CD4-positive, alpha-beta memory T cell (primary cell): ENCODE measurements at regions not wholly inside any gene's neighbourhood (a gene's known extent, or its start where the extent isn't known, plus 50 kb on each side); places are given as distances from the start of the nearest gene placed in this dataset.

Source experiments
- CTCF ChIA-PET: fragments of 350-600 bp; sonication (Branson Sonifier 250); formaldehyde crosslinking; loops from one replicate; lab custom pipeline; 2021; ENCODE audit warnings: inconsistent platforms; ENCODE audit not compliant: partially characterized antibody; lab: Charles Lee
- POLR2A ChIA-PET: fragments of 350-600 bp; sonication (Branson Sonifier 250); formaldehyde crosslinking; loops from one replicate; lab custom pipeline; 2021; ENCODE audit not compliant: partially characterized antibody; lab: Charles Lee
- DNase-seq, 5 donors: peaks; one replicate each; pipeline versions ENCODE4 v3.0.0 to v3.0.0-alpha.2; 2020 to 2022; ENCODE audit warnings: mixed read lengths in 1 of 5
- H3K27ac ChIP-seq: one replicate; pipeline ENCODE4 v1.7.0; 2013; ENCODE audit warnings: low read depth, low read length
- H3K27me3 ChIP-seq: 2 replicates; pipeline ENCODE4 v1.7.0; 2013; ENCODE audit warnings: mild to moderate bottlenecking, low read length, moderate library complexity; ENCODE audit not compliant: insufficient read depth
- H3K36me3 ChIP-seq: 2 replicates; pipeline ENCODE4 v1.7.0; 2013; ENCODE audit warnings: mild to moderate bottlenecking, low read length, moderate library complexity; ENCODE audit not compliant: insufficient read depth
- H3K4me1 ChIP-seq: 2 replicates; pipeline ENCODE4 v1.7.0; 2013; ENCODE audit warnings: mild to moderate bottlenecking, low read length, moderate library complexity; ENCODE audit not compliant: insufficient read depth
- H3K4me3 ChIP-seq, 2 donors: one replicate each; pipeline ENCODE4 v1.7.0; 2013; ENCODE audit warnings: low read length in 2 of 2, mild to moderate bottlenecking in 1 of 2
- H3K9me3 ChIP-seq, 2 donors: one replicate each; pipeline ENCODE4 v1.7.0; 2013; ENCODE audit warnings: low read length in 2 of 2, control low read depth in 1 of 2; ENCODE audit not compliant: control insufficient read depth in 1 of 2
- H3K27ac Mint-ChIP-seq, 7 donors: one replicate each; pipeline ENCODE4 v1.8.0; 2020 to 2021; ENCODE audit warnings: mixed read lengths in 7 of 7, mild to moderate bottlenecking in 6 of 7, inconsistent platforms in 3 of 7, moderate library complexity in 3 of 7
- H3K27me3 Mint-ChIP-seq, 2 donors: one replicate each; pipeline ENCODE4 v1.8.0; 2020 to 2021; ENCODE audit warnings: mixed read lengths in 2 of 2
- H3K36me3 Mint-ChIP-seq, 2 donors: one replicate each; pipeline ENCODE4 v1.8.0; 2020 to 2021; ENCODE audit warnings: mixed read lengths in 2 of 2, inconsistent platforms in 1 of 2, mild to moderate bottlenecking in 1 of 2
- H3K4me1 Mint-ChIP-seq, 4 donors: one replicate each; pipeline ENCODE4 v1.8.0; 2020 to 2021; ENCODE audit warnings: mixed read lengths in 4 of 4, mild to moderate bottlenecking in 1 of 4
- H3K4me3 Mint-ChIP-seq, 8 donors: one replicate each; pipeline ENCODE4 v1.8.0; 2020 to 2021; ENCODE audit warnings: mixed read lengths in 8 of 8, mild to moderate bottlenecking in 7 of 8, moderate library complexity in 6 of 8, inconsistent platforms in 3 of 8
- H3K9me3 Mint-ChIP-seq, 8 donors: one replicate each; pipeline ENCODE4 v1.8.0; 2020 to 2021; ENCODE audit warnings: mixed read lengths in 8 of 8, mild to moderate bottlenecking in 5 of 8, inconsistent platforms in 3 of 8, moderate library complexity in 1 of 8
- intact Hi-C: fragments of 100-400 bp; cut with micrococcal nuclease; formaldehyde crosslinking; loops from one replicate; pipeline ENCODE4 v1.15.1; 2023

GRCh38 chr14:34039428-34040047 is 88.7 kb upstream of the EGLN3 start:
- no peaks in the 10 kb centered on the region for H3K27me3 Mint-ChIP-seq
- peaks cover 0 to 2% (median 0%) of the 10 kb centered on the region in 8 donors for H3K9me3 Mint-ChIP-seq
- H3K36me3 ChIP-seq = no peaks in the 10 kb centered on the region
- intact Hi-C loops = no loop called here
- H3K4me3 ChIP-seq = no peak overlapping the region
- peaks cover 30 to 58% (median 43%) of the 10 kb centered on the region in 4 donors for H3K4me1 Mint-ChIP-seq
- no peak overlapping the region for H3K4me3 Mint-ChIP-seq
- H3K27me3 ChIP-seq = no peaks in the 10 kb centered on the region
- POLR2A ChIA-PET = no interaction called here
- CTCF ChIA-PET = interaction anchor here (1.3 to 1.9 kb wide), 2 partner anchors 8 to 11 kb away, joined by 3 to 7 read pairs; no protein-coding TSS in a partner anchor
- H3K4me1 ChIP-seq = peaks cover 35% of the 10 kb centered on the region
- H3K36me3 Mint-ChIP-seq = no peaks in the 10 kb centered on the region
- H3K27ac ChIP-seq = no peak overlapping the region
- H3K27ac Mint-ChIP-seq = peak overlapping the region in 2 of 7 donors; percentile 18 to 72
- no peak for DNase-seq
- no peaks in the 10 kb centered on the region for H3K9me3 ChIP-seq

- H3K4me3 ChIP-seq = no peak overlapping the region
- Mint-ChIP-seq H3K27me3 (no peaks in the 10 kb centered on the region), H3K36me3 (no peaks in the 10 kb centered on the region), H3K27ac (peak overlapping the region in 2 of 7 donors; percentile 15 to 44), H3K4me3 (peak overlapping the region in 1 of 8 donors; percentile 26), H3K9me3 (peaks cover 0 to 2% (median 0%) of the 10 kb centered on the region in 8 donors), H3K4me1 (peaks cover 19 to 47% (median 33%) of the 10 kb centered on the region in 4 donors)
- H3K27me3 ChIP-seq = no peaks in the 10 kb centered on the region
- H3K9me3 ChIP-seq = no peaks in the 10 kb centered on the region
- peaks cover 25% of the 10 kb centered on the region for H3K4me1 ChIP-seq
- no peak overlapping the region for H3K27ac ChIP-seq
- ChIA-PET CTCF (interaction anchor here (1.3 to 1.9 kb wide), 2 partner anchors 9 to 10 kb away, joined by 3 to 7 read pairs; no protein-coding TSS in a partner anchor), POLR2A (interaction anchor here (1.1 kb wide), 1 partner anchor 21 kb away, joined by 3 read pairs; no protein-coding TSS in a partner anchor)
- intact Hi-C loops = no loop called here
- no peak for DNase-seq
- H3K36me3 ChIP-seq = no peaks in the 10 kb centered on the region
These were observed 87.6 kb upstream of the EGLN3 start for GRCh38 chr14:34038358-34039057.

GRCh38 chr14:34036319-34036766 is 85.5 kb upstream of the EGLN3 start:
- intact Hi-C loops = no loop called here
- H3K27me3 Mint-ChIP-seq = no peaks in the 10 kb centered on the region
- peaks cover 11 to 27% (median 17%) of the 10 kb centered on the region in 4 donors for H3K4me1 Mint-ChIP-seq
- no peak overlapping the region for H3K27ac Mint-ChIP-seq
- Histone ChIP-seq H3K36me3 (no peaks in the 10 kb centered on the region), H3K9me3 (no peaks in the 10 kb centered on the region), H3K4me1 (peaks cover 3% of the 10 kb centered on the region), H3K4me3 (no peak overlapping the region), H3K27ac (no peak overlapping the region), H3K27me3 (no peaks in the 10 kb centered on the region)
- no peak overlapping the region for H3K4me3 Mint-ChIP-seq
- DNase-seq = no peak
- peaks cover 0 to 2% (median 0%) of the 10 kb centered on the region in 8 donors for H3K9me3 Mint-ChIP-seq
- CTCF ChIA-PET = interaction anchor here (2.0 kb wide), 1 partner anchor 17 kb away, joined by 6 read pairs; no protein-coding TSS in a partner anchor
- no peaks in the 10 kb centered on the region for H3K36me3 Mint-ChIP-seq
- POLR2A ChIA-PET = interaction anchor here (1.1 kb wide), 1 partner anchor 10 kb away, joined by 3 read pairs; no protein-coding TSS in a partner anchor

- H3K36me3 Mint-ChIP-seq = no peaks in the 10 kb centered on the region
- ChIA-PET POLR2A (no interaction called here), CTCF (interaction anchor here (1.5 to 2.0 kb wide), 2 partner anchors 17 to 24 kb away, joined by 3 to 6 read pairs; no protein-coding TSS in a partner anchor)
- H3K27me3 Mint-ChIP-seq = no peaks in the 10 kb centered on the region
- intact Hi-C loops = no loop called here
- H3K4me1 Mint-ChIP-seq = peaks cover 8 to 24% (median 14%) of the 10 kb centered on the region in 4 donors
- no peak overlapping the region for H3K27ac Mint-ChIP-seq
- no peak for DNase-seq
- H3K4me3 Mint-ChIP-seq = no peak overlapping the region
- H3K9me3 Mint-ChIP-seq = peaks cover 0 to 2% (median 0%) of the 10 kb centered on the region in 8 donors
- no peaks in the 10 kb centered on the region for H3K27me3 ChIP-seq
- H3K4me1 ChIP-seq = no peaks in the 10 kb centered on the region
- H3K27ac ChIP-seq = no peak overlapping the region
- H3K4me3 ChIP-seq = no peak overlapping the region
- H3K36me3 ChIP-seq = no peaks in the 10 kb centered on the region
- no peaks in the 10 kb centered on the region for H3K9me3 ChIP-seq
These were observed 85.0 kb upstream of the EGLN3 start for GRCh38 chr14:34035934-34036250.

GRCh38 chr14:34035177-34035933 is 84.5 kb upstream of the EGLN3 start:
- Histone ChIP-seq H3K27ac (no peak overlapping the region), H3K4me3 (no peak overlapping the region), H3K36me3 (no peaks in the 10 kb centered on the region), H3K27me3 (no peaks in the 10 kb centered on the region), H3K4me1 (no peaks in the 10 kb centered on the region), H3K9me3 (no peaks in the 10 kb centered on the region)
- no peak overlapping the region for H3K27ac Mint-ChIP-seq
- peaks cover 7 to 23% (median 14%) of the 10 kb centered on the region in 4 donors for H3K4me1 Mint-ChIP-seq
- no peaks in the 10 kb centered on the region for H3K36me3 Mint-ChIP-seq
- peaks cover 0 to 2% (median 0%) of the 10 kb centered on the region in 8 donors for H3K9me3 Mint-ChIP-seq
- ChIA-PET CTCF (interaction anchor here (1.5 to 2.0 kb wide), 2 partner anchors 16 to 25 kb away, joined by 3 to 6 read pairs; no protein-coding TSS in a partner anchor), POLR2A (no interaction called here)
- H3K27me3 Mint-ChIP-seq = no peaks in the 10 kb centered on the region
- H3K4me3 Mint-ChIP-seq = no peak overlapping the region
- intact Hi-C loops = no loop called here
- DNase-seq = no peak

GRCh38 chr14:34034447-34035176 is 83.7 kb upstream of the EGLN3 start:
- no peak overlapping the region for H3K4me3 ChIP-seq
- CTCF ChIA-PET = interaction anchor here (1.5 to 2.8 kb wide), 2 partner anchors 15 to 25 kb away, joined by 3 to 9 read pairs; no protein-coding TSS in a partner anchor
- H3K9me3 ChIP-seq = no peaks in the 10 kb centered on the region
- no peaks in the 10 kb centered on the region for H3K4me1 ChIP-seq
- POLR2A ChIA-PET = no interaction called here
- intact Hi-C loops = no loop called here
- no peak for DNase-seq
- H3K27ac ChIP-seq = no peak overlapping the region
- Mint-ChIP-seq H3K27ac (no peak overlapping the region), H3K4me1 (peaks cover 5 to 19% (median 13%) of the 10 kb centered on the region in 4 donors), H3K36me3 (no peaks in the 10 kb centered on the region), H3K27me3 (no peaks in the 10 kb centered on the region), H3K4me3 (no peak overlapping the region), H3K9me3 (peaks cover 0 to 2% (median 0%) of the 10 kb centered on the region in 8 donors)
- no peaks in the 10 kb centered on the region for H3K27me3 ChIP-seq
- no peaks in the 10 kb centered on the region for H3K36me3 ChIP-seq
